HG02588 (cell line): ENCODE measurements at regions not wholly inside any gene's neighbourhood (a gene's known extent, or its start where the extent isn't known, plus 50 kb on each side); places are given as distances from the start of the nearest gene placed in this dataset.

Experiments used
- ATAC-seq: cut with Tn5 transposase; IDR thresholded peaks from one replicate; pipeline ENCODE4 v1.9.1; 2021; ENCODE audit warnings: mild to moderate bottlenecking, moderate library complexity; ENCODE audit not compliant: unreplicated experiment

DNA sequence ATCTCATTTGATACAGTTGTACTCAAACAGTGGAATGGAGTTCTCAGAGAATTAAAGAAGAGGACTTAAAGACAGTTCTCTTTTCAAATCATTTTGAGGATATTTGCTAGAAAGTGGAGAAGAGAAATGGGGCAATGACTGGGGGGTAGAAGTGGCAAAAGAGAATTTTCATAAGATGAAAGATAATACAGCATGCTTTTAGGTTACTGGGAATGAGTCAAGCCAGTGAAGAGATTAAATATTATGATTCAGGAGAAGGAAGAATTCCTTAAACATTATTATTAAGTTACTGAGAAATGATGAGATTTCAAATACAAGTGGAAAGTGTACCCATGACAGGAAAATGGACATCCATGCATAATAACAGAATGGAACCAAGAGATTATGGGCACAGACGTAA is 219.0 kb upstream of the DKK2 start:
- no peak for ATAC-seq

DNA sequence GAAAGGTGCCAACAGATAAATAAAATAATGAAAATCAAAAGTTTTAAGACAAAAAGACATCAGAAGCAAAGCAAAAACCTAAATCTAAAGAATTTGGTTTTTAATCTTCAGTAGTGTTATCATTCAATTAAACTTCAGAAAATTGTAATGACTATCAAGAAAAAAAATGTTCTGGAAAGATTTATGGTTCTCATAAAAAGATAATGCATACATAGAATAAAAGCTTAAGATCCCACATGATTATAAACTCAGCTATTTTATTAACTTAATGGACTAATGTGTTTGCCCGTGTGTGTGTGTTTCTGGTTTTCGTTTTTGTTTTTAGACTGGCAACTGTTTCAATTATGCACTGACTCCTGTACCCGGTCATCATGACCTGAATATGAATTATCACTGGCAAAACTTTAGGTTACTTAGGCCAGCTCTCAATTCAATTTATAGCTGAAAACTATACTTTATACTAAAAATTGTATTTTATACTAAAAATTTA is 217.5 kb upstream of the DKK2 start:
- ATAC-seq: no peak

DNA sequence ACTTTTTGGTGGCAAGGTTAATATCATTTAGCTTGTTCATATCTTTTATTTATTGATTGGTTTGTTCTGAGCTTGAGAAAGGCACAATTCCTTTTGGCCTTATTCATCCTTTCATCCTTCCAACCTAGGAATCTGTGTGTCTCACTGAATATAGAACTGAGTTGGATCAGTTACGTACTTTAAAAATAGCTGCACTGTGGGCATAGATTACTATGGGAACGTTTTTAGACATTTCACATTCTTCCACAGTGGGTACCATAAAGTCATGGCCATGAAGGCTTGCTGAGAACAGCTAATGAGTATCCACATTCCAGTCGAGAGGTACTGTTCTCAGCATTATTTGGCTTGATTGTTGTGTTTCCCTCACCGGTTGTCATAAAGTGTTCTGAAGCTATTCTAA is 217.0 kb upstream of the DKK2 start:
- no peak for ATAC-seq

DNA sequence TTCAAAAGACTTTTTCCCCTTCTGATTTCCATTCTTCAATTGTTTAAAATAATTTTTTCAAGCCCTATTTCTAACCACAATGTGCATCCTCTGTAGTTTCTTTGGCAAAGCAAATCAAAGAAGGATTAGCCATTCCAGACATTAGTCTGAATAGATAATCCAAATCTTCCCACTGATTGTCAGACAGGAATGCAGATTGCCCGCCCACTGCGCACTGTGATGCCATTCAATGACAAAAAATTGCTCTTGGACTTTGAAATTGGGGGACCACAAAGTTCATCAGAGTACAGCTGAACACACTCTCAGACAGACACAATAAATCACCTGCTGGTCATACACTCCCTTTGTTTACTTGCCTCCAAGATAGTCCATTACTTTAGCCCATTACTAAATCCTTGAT is 216.5 kb upstream of the DKK2 start:
- no peak for ATAC-seq

DNA sequence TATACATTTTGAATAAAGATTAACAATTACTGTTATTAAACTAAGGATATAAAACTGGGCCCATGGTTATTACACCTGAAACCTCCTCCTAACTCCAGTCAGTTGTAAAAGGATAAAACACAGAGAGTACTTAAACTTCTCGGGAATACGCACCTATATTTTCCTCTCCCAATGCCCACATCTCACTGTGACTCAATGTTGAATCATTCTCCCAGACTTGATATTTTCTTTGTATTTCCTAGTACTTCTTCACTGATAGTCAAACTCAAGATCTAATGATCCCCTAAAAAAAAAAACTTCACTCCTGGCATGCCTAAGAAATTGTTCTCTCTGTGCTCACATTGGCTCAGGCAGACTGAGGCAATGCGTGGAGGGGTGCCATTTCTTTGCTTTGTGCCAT is 212.5 kb upstream of the DKK2 start:
- ATAC-seq: no peak

DNA sequence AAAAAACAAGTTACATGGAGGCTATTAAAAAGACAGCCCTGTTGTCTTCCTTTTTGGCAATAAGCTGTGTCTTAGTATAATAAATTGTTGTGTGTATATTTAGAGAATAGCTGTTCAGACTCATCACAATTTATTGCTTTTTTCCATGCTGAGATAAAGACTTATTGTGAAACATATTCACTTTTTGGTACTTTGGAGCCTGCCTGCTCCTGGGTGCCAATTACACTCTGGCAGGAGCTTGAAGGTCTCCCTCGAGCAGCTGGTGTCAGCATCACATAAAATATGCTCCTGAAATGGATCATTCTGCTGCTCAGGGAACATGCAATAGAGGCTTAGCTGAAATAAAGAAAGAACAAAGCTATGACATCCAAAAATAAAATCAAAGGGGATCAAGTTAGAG is 211.6 kb upstream of the DKK2 start:
- no peak for ATAC-seq

DNA sequence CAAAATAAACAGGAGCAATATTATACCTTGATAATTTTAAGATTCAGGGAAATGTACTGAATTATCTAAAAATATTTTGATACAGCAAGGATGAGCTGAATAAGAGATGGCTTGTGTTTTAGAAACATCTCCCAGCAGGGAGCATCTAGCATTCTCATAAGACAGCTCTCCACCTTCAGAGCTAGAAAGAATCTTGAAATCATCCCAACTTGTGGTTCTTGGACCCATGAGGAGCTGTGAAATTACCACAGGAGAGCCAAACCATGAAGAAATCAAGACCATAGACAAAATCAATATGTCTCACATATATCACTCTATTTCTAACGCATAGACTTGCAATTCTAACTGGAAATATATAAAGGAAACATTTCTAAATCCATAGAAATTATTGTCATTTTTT is 210.6 kb upstream of the DKK2 start:
- ATAC-seq: no peak

DNA sequence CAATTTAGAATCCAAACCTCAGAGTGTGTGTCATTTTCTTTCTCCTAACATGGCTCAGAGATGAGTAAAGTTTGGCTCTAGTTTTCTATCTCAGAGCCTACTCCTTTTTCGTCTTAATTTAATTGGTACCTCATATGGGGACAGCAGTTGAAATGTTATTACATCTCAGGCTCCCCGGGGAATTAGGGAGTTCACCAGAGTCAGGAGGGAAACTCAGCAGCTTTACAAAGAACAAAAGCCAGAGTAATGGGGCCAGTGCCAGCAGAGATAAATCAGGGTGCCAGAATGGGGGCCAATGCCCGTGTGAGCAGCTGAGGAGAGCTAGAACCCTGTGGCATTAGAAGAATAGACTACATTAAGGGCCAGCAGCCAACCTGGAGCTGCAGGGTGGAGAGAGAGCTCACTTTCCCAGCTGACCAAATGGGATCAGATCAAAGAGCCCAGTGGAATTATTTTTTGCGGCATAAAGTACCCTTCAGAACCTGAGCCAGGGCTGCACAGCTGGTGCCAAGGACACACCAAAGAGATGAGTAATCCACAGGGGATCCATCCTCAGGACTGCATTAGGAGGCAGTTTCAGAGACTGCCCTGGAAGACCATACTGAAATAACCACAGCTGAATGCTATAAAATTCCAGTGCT is 207.1 kb upstream of the DKK2 start:
- no peak for ATAC-seq

DNA sequence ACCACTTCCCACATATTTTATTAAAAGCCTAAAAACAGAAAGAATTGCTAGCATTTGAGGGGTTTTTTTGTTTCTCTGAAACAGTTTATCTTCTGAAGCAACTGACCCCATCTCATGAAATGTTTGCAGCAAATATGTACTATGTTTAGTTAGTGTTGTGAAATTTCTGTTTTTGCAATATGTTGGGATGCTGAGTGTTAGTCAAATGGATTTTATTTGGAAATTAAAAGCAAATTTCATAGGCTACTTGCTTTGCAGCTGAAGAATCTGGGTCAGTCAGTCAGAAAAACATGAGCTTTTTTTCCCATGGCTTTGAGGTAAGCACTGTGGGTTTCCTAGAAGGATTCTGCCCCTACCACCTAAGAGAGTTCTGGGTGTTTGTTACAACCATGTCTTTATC is 184.9 kb upstream of the DKK2 start:
- no peak for ATAC-seq

DNA sequence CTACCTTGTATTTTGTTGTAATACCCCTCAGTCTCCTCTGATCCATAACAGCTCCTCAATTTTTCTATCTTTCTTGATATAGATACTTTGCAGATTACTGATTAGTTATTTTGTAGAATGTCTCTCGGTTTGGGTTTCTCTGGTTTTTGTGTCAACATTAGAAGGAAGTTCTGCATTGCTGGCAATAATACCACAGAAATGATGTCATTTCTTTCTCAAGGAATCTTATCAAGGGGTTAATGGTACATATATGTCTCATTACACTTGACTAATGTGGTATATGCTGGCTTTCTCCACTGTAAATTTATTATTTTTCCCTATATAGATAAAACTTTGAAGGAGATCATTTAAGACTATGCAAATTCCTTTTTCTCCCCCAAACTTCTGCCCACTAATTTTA is 183.6 kb upstream of the DKK2 start:
- ATAC-seq: no peak

DNA sequence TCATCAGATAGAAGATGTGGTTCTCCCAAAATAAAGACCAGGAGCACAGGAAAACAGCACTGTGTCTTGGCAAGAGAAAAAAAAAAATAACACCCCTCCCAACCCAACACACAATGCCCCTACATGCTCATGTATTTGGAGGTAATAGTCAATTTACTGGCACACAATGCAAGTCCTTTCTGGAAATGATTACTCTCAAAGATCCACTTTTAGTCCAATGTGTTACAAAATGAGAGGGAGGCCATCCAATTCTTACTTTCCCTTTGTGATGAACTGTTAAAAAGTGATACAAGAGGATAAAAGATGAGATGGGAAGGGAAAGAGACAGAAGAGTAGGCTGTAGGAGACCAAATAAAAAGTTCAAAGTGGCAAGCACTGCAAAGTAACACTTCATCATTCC is 180.3 kb upstream of the DKK2 start:
- no peak for ATAC-seq

DNA sequence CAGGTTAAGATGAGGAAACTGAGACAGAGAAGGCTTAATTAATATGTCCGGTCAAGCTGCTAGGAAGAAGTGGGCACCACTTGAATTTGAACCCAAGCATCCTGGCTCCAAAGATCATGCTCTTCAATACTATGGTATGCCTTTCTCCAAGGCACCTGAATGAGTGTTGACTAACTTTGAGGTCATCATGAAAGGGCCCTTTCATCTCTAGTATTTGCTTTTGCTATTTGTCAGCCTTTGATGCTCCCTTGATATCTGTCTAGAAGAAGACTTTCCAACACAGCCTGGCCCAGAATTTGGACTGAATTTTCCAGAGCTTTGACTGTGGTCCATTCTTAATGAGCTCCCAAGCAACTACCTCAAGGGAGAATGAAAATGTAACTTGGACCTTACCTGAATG is 179.1 kb upstream of the DKK2 start:
- ATAC-seq: no peak

DNA sequence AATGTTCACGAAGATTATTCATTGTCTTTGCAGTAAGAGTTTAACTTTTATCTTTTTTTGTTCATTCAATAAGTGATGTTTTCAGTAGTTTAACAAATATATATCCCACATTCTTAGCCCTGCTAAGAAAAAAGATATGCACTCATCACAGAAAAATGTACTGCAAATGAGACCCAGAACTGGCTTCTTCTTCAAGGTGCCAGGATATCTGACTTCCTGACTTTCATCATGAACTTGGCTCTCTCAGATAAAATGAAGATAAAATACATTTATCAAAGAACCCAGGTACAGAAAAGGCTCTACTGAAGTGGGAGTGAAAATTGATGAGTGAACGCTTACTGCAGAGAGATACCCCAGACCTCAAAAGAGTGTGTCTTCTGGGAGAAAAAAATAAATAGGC is 177.8 kb upstream of the DKK2 start:
- no peak for ATAC-seq

DNA sequence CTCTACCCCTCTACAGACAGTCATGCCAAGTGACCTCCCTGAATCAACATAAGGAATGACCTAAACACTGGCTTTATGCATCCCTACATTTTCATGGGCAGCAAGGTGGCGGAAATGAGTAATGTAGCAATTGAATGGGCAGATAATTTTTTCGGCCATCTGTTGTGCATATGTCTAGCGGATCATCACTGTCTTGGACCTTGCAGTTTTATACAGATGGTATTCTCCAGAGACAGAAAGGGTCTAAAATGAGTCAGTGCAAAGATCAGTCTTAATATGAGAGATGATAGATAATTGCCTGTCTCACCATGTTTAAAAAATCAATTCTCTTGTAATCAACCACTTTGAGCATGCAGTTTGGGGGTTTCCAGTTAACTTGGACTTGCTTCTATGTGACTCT is 177.3 kb upstream of the DKK2 start:
- no peak for ATAC-seq

DNA sequence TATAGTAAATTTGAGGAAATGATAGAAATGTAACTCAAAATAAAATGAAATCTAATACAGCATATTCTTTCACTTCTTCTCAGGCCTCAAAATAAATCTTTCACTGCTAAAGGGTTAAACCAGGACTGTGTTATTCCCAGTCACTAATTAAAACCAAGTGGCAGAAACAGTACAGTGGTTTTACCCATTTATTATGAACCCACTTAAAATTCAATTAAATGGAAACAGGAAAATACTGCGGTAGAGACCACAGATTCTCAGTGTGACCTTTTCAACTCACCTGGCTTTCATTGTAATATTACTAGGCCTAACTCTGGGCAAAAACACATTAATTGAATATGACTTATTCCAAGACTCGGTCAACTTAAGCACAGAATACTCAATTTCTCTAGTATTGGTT is 176.5 kb upstream of the DKK2 start:
- ATAC-seq: no peak

DNA sequence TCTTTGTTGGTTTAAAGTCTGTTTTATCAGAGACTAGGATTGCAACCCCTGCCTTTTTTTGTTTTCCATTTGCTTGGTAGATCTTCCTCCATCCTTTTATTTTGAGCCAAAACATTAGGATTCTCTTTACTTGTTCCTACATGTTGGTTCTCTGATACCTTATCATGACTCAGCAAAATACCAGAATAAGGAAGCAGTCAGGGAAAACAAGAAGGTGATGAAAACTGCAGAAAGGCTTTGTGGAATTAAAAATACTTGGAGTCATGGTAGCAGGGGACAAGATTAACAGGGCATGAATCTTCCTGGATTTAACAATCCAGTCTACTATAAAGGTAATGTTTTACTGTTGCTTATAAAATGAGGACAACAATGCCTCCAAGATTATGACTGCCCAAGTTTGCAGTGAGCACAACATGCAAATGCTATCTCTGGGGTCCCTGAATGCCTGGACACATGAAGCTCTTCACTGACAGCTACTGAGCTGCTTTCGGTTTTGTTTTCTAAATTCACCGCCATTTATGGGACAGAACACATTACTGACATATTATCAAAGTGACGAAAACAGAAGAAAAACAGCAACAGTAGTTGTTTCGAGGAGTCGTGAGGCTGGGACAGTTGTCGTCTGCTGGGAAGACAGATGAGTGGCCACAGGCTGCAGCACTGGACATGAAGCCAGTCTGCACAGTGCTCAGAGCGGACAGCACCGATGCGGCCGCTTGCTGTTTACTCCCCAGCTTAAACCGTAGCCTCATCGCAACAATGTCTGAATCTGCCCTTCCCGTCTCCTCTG is 174.5 kb upstream of the DKK2 start:
- no peak for ATAC-seq

DNA sequence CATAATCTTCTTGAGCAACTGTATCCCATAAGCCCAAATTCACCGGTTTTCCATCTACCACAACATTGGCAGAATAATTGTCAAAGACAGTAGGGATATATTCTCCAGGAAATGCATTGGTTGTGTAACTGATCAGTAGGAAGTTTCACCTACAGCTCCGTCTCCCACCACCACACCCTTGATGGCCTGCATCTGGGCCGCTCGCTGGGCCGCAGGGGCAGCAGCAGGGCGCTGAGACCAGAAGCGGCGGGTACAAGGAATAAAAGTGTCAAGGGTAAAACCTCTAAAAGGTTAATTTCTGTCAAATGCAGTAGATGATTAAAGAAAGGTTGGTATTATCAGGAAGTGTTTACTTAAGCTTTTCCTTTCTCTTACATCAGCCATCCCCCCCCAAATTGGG is 167.6 kb upstream of the DKK2 start:
- ATAC-seq: no peak

DNA sequence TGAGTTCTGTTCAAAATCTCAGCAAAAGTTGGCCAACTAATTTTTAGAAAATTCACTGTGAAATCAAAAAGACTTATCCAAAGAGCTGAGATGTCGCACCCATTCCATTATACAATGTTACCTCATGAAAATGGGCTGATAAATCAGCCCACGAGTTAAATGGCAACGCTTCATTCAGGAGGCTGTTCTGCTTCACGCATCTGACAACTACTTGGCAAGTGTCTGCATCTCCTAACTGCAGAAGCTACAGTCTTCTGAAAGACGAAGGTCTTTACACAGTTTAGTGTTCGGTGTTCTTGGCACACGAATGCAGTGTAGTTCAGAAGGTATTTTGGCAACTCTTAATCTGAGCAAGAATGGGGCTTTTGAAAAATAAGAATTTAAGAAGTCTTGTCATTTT is 166.6 kb upstream of the DKK2 start:
- no peak for ATAC-seq

DNA sequence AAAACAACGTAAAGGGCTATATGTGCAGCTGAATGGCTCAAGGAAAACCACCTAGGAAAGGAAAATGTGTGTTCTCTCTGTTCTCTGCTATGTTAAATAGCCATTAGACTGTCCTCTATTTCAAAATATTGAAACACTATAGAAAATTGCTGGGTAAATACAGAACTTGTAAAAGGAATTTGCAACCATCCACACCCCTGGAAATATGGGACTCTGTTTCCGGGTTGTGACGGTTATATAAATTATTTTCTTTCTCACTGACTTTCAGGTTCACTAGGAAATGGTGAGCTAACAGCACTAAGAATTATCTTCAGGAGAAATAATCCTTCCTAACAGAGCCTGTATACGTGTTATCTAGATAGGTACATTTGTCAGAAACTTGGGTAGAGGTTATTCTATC is 161.0 kb upstream of the DKK2 start:
- no peak for ATAC-seq

DNA sequence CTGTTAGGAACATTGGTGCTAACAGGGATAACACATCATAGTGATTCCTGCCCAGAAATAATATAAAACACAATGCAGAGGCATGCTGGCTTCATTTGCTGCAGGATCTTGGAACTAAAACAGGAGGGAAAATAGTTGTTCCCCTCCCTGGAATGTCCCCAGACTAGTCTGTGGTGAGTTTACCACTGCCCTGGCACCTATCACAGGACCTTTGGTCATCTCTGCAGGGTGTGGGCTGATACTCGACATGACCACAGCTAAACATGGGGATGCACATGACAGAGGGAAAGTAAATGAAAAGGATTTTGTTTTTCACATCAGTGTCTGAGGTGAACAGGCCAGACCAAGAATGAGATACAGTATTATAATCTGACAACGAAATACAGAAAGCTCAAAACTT is 160.2 kb upstream of the DKK2 start:
- ATAC-seq: no peak

DNA sequence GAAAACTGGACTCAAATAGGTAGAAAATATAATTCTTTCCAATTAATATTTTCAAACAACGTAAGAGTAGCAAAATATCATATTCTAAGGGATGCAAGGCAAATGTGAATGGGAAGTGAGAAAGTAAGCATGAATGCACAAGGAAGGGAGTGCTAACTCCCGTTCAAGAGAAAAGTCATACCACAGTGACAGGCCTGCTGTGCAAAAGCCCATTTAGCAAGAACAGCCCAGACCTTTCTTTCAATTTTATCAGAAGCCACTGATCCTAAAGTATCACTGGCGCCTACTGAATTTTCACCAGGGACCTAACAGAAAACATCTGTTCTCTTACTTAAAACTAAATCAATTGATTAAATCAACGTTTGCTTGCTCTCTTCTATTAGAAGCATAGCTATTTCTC is 157.9 kb upstream of the DKK2 start:
- ATAC-seq: no peak

DNA sequence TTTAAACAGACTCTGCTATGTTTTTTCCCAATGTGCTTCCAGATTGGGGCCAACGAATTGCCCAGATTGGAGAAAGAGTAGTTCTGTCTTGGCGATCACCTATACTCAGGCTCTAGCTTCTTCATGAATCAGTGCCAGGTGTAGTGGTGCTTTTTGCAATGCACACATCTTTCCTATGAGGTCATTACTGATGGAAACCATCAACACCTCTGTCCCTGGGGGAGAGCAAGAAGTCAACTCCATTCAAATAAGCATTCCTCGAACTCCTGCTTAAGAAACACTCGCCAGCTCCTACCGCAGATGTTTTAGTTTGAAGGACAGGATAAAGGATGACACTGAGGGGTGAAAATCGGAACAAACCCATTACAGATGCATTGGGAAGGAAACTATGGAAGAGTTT is 156.5 kb upstream of the DKK2 start:
- ATAC-seq: no peak

DNA sequence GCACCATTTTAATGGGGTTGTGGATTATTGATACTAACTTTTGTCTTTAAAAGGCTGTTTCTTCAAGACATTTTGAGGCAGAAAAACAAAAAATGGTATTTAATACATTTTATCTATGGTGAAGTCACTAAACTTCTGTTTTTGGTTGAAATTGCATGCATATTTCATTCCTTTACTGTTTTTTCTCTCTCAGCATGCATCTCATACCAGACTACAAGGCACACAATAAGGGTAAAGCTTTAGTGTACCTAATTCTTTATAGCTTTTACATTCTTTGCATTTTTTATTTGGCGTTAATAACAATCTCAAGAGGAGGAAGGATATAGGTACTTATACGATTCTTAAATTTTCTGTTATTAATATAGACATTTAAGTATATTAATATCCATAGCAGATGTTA is 151.0 kb upstream of the DKK2 start:
- ATAC-seq: no peak
